ENCODE measurements at regions not wholly inside any gene's neighbourhood (a gene's known extent, or its start where the extent isn't known, plus 50 kb on each side); places are given as distances from the start of the nearest gene placed in this dataset.

GRCh38 chr6:106749609-106750008 is 120.2 kb downstream of the QRSL1 start:
- Histone ChIP-seq H3K4me3 (ENCODE audit: insufficient read depth, low read length, poor library complexity, severe bottlenecking) (no peak overlapping the region), H3K36me3 (ENCODE audit: low read length) (0 out of 2 replicates have a peak, but pooled peaks cover 3% of the 10 kb centered on the region), H4K20me1 (ENCODE audit: low read depth, low read length) (no peaks in the 10 kb centered on the region), H3K79me2 (ENCODE audit: insufficient read depth, low read length) (no peaks in the 10 kb centered on the region), H3K27me3 (ENCODE audit: low read length) (no peaks in the 10 kb centered on the region), H3K4me2 (ENCODE audit: low read depth, low read length, poor library complexity, severe bottlenecking) (no peak overlapping the region), H3K9ac (ENCODE audit: low read length) (no peak overlapping the region), H3K9me3 (ENCODE audit: insufficient read depth, low read length) (no peaks in the 10 kb centered on the region), H3K9me2 (replicated peaks; ENCODE audit: insufficient read depth, low read length) (no peaks in the 10 kb centered on the region), H2AFZ (ENCODE audit: low read depth, low read length, severe bottlenecking) (no peak overlapping the region), H3F3A (ENCODE audit: insufficient read depth) (no peaks in the 10 kb centered on the region), H3K27ac (ENCODE audit: low read depth, low read length) (no peak overlapping the region)
- TF ChIP-seq EZH2phosphoT487 (conservative IDR thresholded peaks at IDR 0.05; ENCODE audit: low read length) = no peak
- TF ChIP-seq, protein P1, sequence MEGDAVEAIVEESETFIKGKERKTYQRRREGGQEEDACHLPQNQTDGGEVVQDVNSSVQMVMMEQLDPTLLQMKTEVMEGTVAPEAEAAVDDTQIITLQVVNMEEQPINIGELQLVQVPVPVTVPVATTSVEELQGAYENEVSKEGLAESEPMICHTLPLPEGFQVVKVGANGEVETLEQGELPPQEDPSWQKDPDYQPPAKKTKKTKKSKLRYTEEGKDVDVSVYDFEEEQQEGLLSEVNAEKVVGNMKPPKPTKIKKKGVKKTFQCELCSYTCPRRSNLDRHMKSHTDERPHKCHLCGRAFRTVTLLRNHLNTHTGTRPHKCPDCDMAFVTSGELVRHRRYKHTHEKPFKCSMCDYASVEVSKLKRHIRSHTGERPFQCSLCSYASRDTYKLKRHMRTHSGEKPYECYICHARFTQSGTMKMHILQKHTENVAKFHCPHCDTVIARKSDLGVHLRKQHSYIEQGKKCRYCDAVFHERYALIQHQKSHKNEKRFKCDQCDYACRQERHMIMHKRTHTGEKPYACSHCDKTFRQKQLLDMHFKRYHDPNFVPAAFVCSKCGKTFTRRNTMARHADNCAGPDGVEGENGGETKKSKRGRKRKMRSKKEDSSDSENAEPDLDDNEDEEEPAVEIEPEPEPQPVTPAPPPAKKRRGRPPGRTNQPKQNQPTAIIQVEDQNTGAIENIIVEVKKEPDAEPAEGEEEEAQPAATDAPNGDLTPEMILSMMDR (IDR thresholded peaks at IDR 0.05; ENCODE audit: insufficient read depth, low read length, poor library complexity, severe bottlenecking) = no peak

GRCh38 chr6:106748547-106749207 is 119.3 kb downstream of the QRSL1 start:
- H3K4me3 ChIP-seq (ENCODE audit: insufficient read depth, low read length, poor library complexity, severe bottlenecking) = no peak overlapping the region
- H2AFZ ChIP-seq (ENCODE audit: low read depth, low read length, severe bottlenecking) = no peak overlapping the region
- no peak overlapping the region for H3K27ac ChIP-seq (ENCODE audit: low read depth, low read length)
- H3K27me3 ChIP-seq (ENCODE audit: low read length) = no peaks in the 10 kb centered on the region
- H3K79me2 ChIP-seq (ENCODE audit: insufficient read depth, low read length) = no peaks in the 10 kb centered on the region
- no peaks in the 10 kb centered on the region for H3K9me2 ChIP-seq (replicated peaks; ENCODE audit: insufficient read depth, low read length)
- no peak overlapping the region for H3K4me2 ChIP-seq (ENCODE audit: low read depth, low read length, poor library complexity, severe bottlenecking)
- H3F3A ChIP-seq (ENCODE audit: insufficient read depth) = no peaks in the 10 kb centered on the region
- no peaks in the 10 kb centered on the region for H3K9me3 ChIP-seq (ENCODE audit: insufficient read depth, low read length)
- no peaks in the 10 kb centered on the region for H4K20me1 ChIP-seq (ENCODE audit: low read depth, low read length)
- H3K9ac ChIP-seq (ENCODE audit: low read length) = no peak overlapping the region
- H3K36me3 ChIP-seq (ENCODE audit: low read length) = 0 out of 2 replicates have a peak, but pooled peaks cover 3% of the 10 kb centered on the region
- TF ChIP-seq, protein P1 (IDR thresholded peaks at IDR 0.05; ENCODE audit: insufficient read depth, low read length, poor library complexity, severe bottlenecking) = peak; percentile 15
- no peak for TF ChIP-seq EZH2phosphoT487 (conservative IDR thresholded peaks at IDR 0.05; ENCODE audit: low read length)

DNA sequence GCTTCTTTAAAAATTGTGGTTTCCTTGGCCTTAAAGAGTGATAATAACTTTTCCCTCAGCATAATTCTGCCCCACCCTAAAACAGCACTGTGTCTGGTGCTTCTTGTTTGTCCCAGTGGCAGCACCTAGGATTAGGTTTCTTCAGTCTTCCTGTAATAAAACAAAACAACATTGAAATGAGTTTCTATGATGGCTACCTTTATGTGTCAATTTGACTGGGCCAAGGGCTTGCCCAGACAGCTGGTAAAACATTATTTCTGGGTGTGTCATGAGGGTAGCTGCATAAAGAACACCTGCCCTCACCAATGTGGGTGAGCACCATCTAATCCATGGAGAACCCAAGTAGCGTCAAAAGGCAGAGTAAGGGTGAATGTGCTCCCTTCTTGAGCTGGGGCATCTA is 117.8 kb downstream of the QRSL1 start:
- no peak overlapping the region for H3K4me2 ChIP-seq (ENCODE audit: low read depth, low read length, poor library complexity, severe bottlenecking)
- H3F3A ChIP-seq (ENCODE audit: insufficient read depth) = no peaks in the 10 kb centered on the region

More for the DNA sequence above, 117.8 kb downstream of the QRSL1 start:
- H3K36me3 ChIP-seq (ENCODE audit: low read length) = 0 out of 2 replicates have a peak, but pooled peaks cover 3% of the 10 kb centered on the region
- TF ChIP-seq, protein P1 (IDR thresholded peaks at IDR 0.05; ENCODE audit: insufficient read depth, low read length, poor library complexity, severe bottlenecking) = no peak
- no peak for TF ChIP-seq EZH2phosphoT487 (conservative IDR thresholded peaks at IDR 0.05; ENCODE audit: low read length)
- no peak overlapping the region for H3K9ac ChIP-seq (ENCODE audit: low read length)
- no peaks in the 10 kb centered on the region for H4K20me1 ChIP-seq (ENCODE audit: low read depth, low read length)
- H3K4me3 ChIP-seq (ENCODE audit: insufficient read depth, low read length, poor library complexity, severe bottlenecking) = no peak overlapping the region
- H2AFZ ChIP-seq (ENCODE audit: low read depth, low read length, severe bottlenecking) = no peak overlapping the region
- no peaks in the 10 kb centered on the region for H3K27me3 ChIP-seq (ENCODE audit: low read length)
- H3K9me2 ChIP-seq (replicated peaks; ENCODE audit: insufficient read depth, low read length) = no peaks in the 10 kb centered on the region
- no peaks in the 10 kb centered on the region for H3K79me2 ChIP-seq (ENCODE audit: insufficient read depth, low read length)
- H3K9me3 ChIP-seq (ENCODE audit: insufficient read depth, low read length) = no peaks in the 10 kb centered on the region
- H3K27ac ChIP-seq (ENCODE audit: low read depth, low read length) = no peak overlapping the region

All from SU-DHL-6 (cell line).